GM19239 (cell line): ENCODE measurements at regions not wholly inside any gene's neighbourhood (a gene's known extent, or its start where the extent isn't known, plus 50 kb on each side); places are given as distances from the start of the nearest gene placed in this dataset.
"Not testable (repeated sequence)": the region's sequence is repeated elsewhere in the genome, so short reads cannot be mapped to it uniquely, and the experiment has no call there.

Experiments used
- DNase-seq: peaks from one replicate; pipeline ENCODE4 v3.0.0; 2011; ENCODE audit warnings: low spot score; ENCODE audit not compliant: insufficient read length
- FAIRE-seq: peaks from 2 replicates; lab custom pipeline; 2011; peaks lifted over from hg19 to GRCh38; lab: Jason Lieb, UNC

DNA sequence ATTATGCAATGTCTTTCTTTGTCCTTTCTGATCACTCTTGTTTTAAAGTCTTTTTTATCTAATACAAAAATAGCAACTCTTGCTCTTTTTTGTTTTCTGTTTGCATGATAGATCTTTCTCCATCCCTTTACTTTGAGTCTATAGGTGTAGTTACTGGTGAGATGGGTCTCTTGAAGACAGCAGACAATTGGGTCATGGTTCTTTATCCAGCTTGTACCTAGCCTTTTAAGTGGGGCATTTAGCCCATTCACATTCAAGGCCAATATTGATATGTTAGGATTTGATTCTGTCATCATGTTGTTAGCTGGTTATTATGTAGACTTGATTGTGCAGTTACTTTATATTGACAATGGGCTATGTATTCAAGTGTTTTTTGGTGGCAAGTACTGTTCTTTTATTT lies 245.9 kb upstream of the TARS1 start:
- DNase-seq (no peak), FAIRE-seq (no peak)

- FAIRE-seq: no peak
- DNase-seq: no peak
Measured at GRCh38 chr5:33195431-33196165, 245.2 kb upstream of the TARS1 start.

- FAIRE-seq (no peak), DNase-seq (no peak)
Measured at GRCh38 chr5:33198836-33199235, 241.9 kb upstream of the TARS1 start.

- DNase-seq (no peak), FAIRE-seq (no peak)
Measured at GRCh38 chr5:33203931-33204330, 236.8 kb upstream of the TARS1 start.

DNA sequence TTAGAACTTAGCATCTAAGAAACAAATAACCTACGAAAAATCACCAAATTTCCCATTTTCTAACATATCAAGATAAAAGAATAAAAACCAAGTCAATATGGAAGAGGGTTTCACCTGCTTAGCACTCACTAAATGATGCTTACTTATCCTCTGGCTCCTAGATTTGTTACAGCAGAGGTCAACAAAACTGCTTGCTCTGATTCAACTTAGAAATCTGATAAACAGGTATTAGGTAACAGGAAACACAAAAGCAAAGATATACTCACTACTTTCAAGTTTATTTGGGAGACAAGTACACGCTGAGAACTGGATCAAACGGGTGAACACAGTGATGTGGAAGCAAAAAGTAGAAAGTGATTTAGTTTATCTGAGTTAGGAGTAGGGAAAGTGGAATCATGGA lies 235.7 kb upstream of the TARS1 start:
- DNase-seq (no peak), FAIRE-seq (no peak)

GRCh38 chr5:33205727-33206410 lies 234.9 kb upstream of the TARS1 start:
- FAIRE-seq: no peak
- DNase-seq: no peak

- FAIRE-seq (no peak), DNase-seq (no peak)
Measured at GRCh38 chr5:33206962-33207506, 233.7 kb upstream of the TARS1 start.

GRCh38 chr5:33209252-33209651 lies 231.5 kb upstream of the TARS1 start:
- DNase-seq: no peak
- FAIRE-seq: no peak

DNA sequence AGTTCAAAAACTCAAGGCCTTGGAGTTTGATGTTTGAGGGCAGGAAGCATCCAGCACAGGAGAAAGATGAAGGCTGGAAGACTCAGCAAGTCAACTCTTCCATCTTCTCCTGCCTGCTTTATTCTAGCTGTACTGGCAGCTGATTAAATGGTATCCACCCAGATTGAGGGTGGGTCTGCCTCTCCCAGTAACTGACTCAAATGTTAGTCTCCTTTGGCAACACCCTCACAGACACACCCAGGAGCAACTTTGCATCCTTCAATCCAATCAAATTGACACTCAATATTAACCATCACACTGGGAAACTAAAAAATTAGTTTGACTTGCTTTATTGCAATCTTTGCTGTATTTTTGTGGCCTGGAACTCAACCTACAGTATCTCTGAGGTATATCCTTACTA lies 230.5 kb upstream of the TARS1 start:
- DNase-seq, FAIRE-seq: not testable (repeated sequence)

- FAIRE-seq (no peak), DNase-seq (no peak)
Measured at GRCh38 chr5:33210978-33211377, 229.8 kb upstream of the TARS1 start.

GRCh38 chr5:33212439-33212838 lies 228.3 kb upstream of the TARS1 start:
- DNase-seq: no peak
- no peak for FAIRE-seq

- FAIRE-seq: no peak
- no peak for DNase-seq
Measured at GRCh38 chr5:33212900-33213299, 227.9 kb upstream of the TARS1 start.

- no peak for DNase-seq
- FAIRE-seq: no peak
Measured at GRCh38 chr5:33223563-33224284, 217.0 kb upstream of the TARS1 start.

- FAIRE-seq (no peak), DNase-seq (no peak)
Measured at GRCh38 chr5:33224285-33224961, 216.3 kb upstream of the TARS1 start.

- no peak for DNase-seq
- no peak for FAIRE-seq
Measured at GRCh38 chr5:33227247-33227646, 213.5 kb upstream of the TARS1 start.

DNA sequence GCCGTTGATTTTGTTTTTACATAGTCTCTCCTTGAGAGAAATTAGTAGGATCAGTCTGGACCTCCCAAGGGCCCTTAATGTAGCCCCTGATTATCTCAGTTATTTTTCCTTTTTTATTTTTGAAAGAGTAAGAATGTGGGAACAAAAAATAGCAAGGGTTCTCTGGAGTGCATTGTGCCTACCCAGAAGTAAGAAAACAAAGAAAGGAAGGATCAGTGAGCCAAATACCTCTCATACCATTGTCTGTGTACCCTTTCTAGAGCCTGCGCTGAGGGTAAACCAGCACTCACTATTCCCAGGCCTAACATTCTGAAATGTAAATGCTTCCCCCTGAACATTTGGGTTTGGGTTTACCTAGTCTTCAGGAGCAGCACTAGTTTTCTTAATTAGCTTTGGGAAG lies 213.0 kb upstream of the TARS1 start:
- DNase-seq (no peak), FAIRE-seq (no peak)

GRCh38 chr5:33228149-33228548 lies 212.6 kb upstream of the TARS1 start:
- no peak for FAIRE-seq
- DNase-seq: no peak

GRCh38 chr5:33229216-33229615 lies 211.5 kb upstream of the TARS1 start:
- DNase-seq (no peak), FAIRE-seq (no peak)

- no peak for DNase-seq
- FAIRE-seq: no peak
Measured at GRCh38 chr5:33230467-33231078, 210.2 kb upstream of the TARS1 start.

- no peak for FAIRE-seq
- DNase-seq: no peak
Measured at GRCh38 chr5:33231214-33231710, 209.5 kb upstream of the TARS1 start.
